GM12891 (cell line): ENCODE measurements at regions not wholly inside any gene's neighbourhood (a gene's known extent, or its start where the extent isn't known, plus 50 kb on each side); places are given as distances from the start of the nearest gene placed in this dataset.

Source experiments
- POLR2A ChIP-seq: IDR thresholded peaks from 2 replicates; pipeline ENCODE4 v1.6.1; 2011; ENCODE audit warnings: low read depth, low read length, control low read depth
- POLR2AphosphoS5 ChIP-seq: IDR thresholded peaks from 2 replicates; pipeline ENCODE4 v1.6.1; 2011; ENCODE audit warnings: low read depth, low read length, control low read depth
- POU2F2 ChIP-seq: IDR thresholded peaks from 2 replicates; pipeline ENCODE4 v1.6.1; 2011; ENCODE audit warnings: low read depth, mild to moderate bottlenecking, control low read depth, low read length, moderate library complexity
- TAF1 ChIP-seq: IDR thresholded peaks from 2 replicates; pipeline ENCODE4 v1.6.1; 2011; ENCODE audit warnings: low read depth, low read length, control low read depth

- TF ChIP-seq POLR2A (no peak), POLR2AphosphoS5 (no peak), TAF1 (no peak), POU2F2 (no peak)
Measured at GRCh38 chr18:10131081-10131459, 217.3 kb downstream of the VAPA start.
